K562 (cell line): ENCODE measurements at regions not wholly inside any gene's neighbourhood (a gene's known extent, or its start where the extent isn't known, plus 50 kb on each side); places are given as distances from the start of the nearest gene placed in this dataset.

ENCODE experiments used
- CREBBP ChIP-seq: IDR thresholded peaks from one replicate; pipeline ENCODE4 v1.6.1; 2012; ENCODE audit warnings: low read depth, mild to moderate bottlenecking, control low read depth, inconsistent platforms, low read length
- E2F3 ChIP-seq: fragments of 250-450 bp; sonication (Bioruptor Pico); IDR thresholded peaks from 2 replicates; pipeline ENCODE4 v1.4.0; 2020; ENCODE audit warnings: mild to moderate bottlenecking
- E2F8 ChIP-seq: fragments of 450-650 bp; IDR thresholded peaks from 2 replicates; pipeline ENCODE4 v1.7.1; 2018; ENCODE audit warnings: mild to moderate bottlenecking, low read depth; ENCODE audit not compliant: partially characterized antibody
- EP300 ChIP-seq: IDR thresholded peaks from 2 replicates; pipeline ENCODE4 v1.6.1; 2012; ENCODE audit warnings: low read length, improper control_type of control experiment
- ETS1 ChIP-seq: conservative IDR thresholded peaks from 2 replicates; pipeline ENCODE4 v1.6.1; 2011; ENCODE audit warnings: low read depth, mild to moderate bottlenecking, low read length; ENCODE audit not compliant: control insufficient read depth
- HES1 ChIP-seq: fragments of 450-650 bp; IDR thresholded peaks from 2 replicates; pipeline ENCODE4 v1.6.1; 2016; ENCODE audit warnings: low read depth, mild to moderate bottlenecking, moderate library complexity
- IRF1 ChIP-seq: sonication (generic); formaldehyde crosslinking; IDR thresholded peaks from 2 replicates; pipeline ENCODE4 v1.8.0; 2022; ENCODE audit warnings: missing genetic modification reagents, mild to moderate bottlenecking, borderline replicate concordance
- JUN ChIP-seq, 2 experiments: sonication (generic) in 1 of 2; formaldehyde crosslinking in 1 of 2; IDR thresholded peaks; 2 replicates each; pipeline versions ENCODE4 v1.6.1 to v1.8.0; 2012 to 2022; ENCODE audit warnings: borderline replicate concordance in 2 of 2, mild to moderate bottlenecking in 2 of 2, improper control_type of control experiment in 1 of 2, low read depth in 1 of 2, low read length in 1 of 2, missing genetic modification reagents in 1 of 2
- KAT7 ChIP-seq: sonication (generic); formaldehyde crosslinking; IDR thresholded peaks from 2 replicates; pipeline ENCODE4 v1.8.0; 2022; ENCODE audit warnings: missing genetic modification reagents, mild to moderate bottlenecking, borderline replicate concordance
- MCM5 ChIP-seq: fragments of 450-650 bp; IDR thresholded peaks from 2 replicates; pipeline ENCODE4 v1.6.1; 2016; ENCODE audit warnings: low read depth
- MXI1 ChIP-seq: IDR thresholded peaks from 2 replicates; pipeline ENCODE4 v1.6.1; 2011; ENCODE audit warnings: low read depth, mild to moderate bottlenecking, improper control_type of control experiment, low read length
- POLR2AphosphoS2 ChIP-seq: IDR thresholded peaks from 2 replicates; pipeline ENCODE4 v1.6.1; 2012; ENCODE audit warnings: low read length, improper control_type of control experiment
- PTRF ChIP-seq: fragments of 450-650 bp; IDR thresholded peaks from 2 replicates; pipeline ENCODE4 v1.6.1; 2016; ENCODE audit warnings: mild to moderate bottlenecking, missing genetic modification characterization, missing compliant biosample characterization
- RFX5 ChIP-seq: IDR thresholded peaks from 2 replicates; pipeline ENCODE4 v1.6.1; 2011; ENCODE audit warnings: low read depth, mild to moderate bottlenecking, improper control_type of control experiment, low read length
- SRSF9 ChIP-seq: fragments of 200-400 bp; formaldehyde crosslinking; IDR thresholded peaks from 2 replicates; pipeline ENCODE4 v1.6.1; 2017; ENCODE audit warnings: low read depth, low read length, borderline replicate concordance
- XRCC4 ChIP-seq: IDR thresholded peaks from one replicate; pipeline ENCODE4 v1.6.1; 2011; ENCODE audit not compliant: insufficient read depth, insufficient read length; ENCODE audit errors: extremely low read depth
- YBX1 ChIP-seq: fragments of 450-650 bp; IDR thresholded peaks from 2 replicates; pipeline ENCODE4 v1.7.1; 2016; ENCODE audit warnings: mild to moderate bottlenecking
- ZFP91 ChIP-seq: sonication (generic); formaldehyde crosslinking; IDR thresholded peaks from 2 replicates; pipeline ENCODE4 v1.8.0; 2022; ENCODE audit warnings: mild to moderate bottlenecking, missing genetic modification reagents
- ZNF511 ChIP-seq: sonication (generic); formaldehyde crosslinking; IDR thresholded peaks from 2 replicates; pipeline ENCODE4 v1.8.0; 2022; ENCODE audit warnings: mild to moderate bottlenecking, missing genetic modification reagents
- ZNF655 ChIP-seq: fragments of 250-450 bp; sonication (Bioruptor Pico); IDR thresholded peaks from 2 replicates; pipeline ENCODE4 v1.5.0; 2021

GRCh38 chr1:101128211-101128727 is 102.7 kb upstream of the DPH5 start (continued):
- TF ChIP-seq ZNF511 (no peak), E2F8 (no peak), MCM5 (no peak), KAT7 (no peak), HES1 (peak; percentile 59), E2F3 (CRISPR knock-in tag) (no peak), PTRF (no peak), YBX1 (no peak), ZFP91 (CRISPR knock-in tag) (no peak), EP300 (peak; percentile 92), JUN (IDR thresholded peaks at IDR 0.05; ENCODE audit: borderline replicate concordance, low read depth, low read length) (no peak), JUN (CRISPR knock-in tag; IDR thresholded peaks at IDR 0.05; ENCODE audit: borderline replicate concordance) (no peak), POLR2AphosphoS2 (no peak), RFX5 (no peak), CREBBP (no peak), ETS1 (no peak), SRSF9 (no peak), ZNF655 (CRISPR knock-in tag) (no peak), XRCC4 (no peak), MXI1 (no peak), IRF1 (CRISPR knock-in tag) (no peak)
